Fibroblast of villous mesenchyme (primary cell): ENCODE measurements at regions not wholly inside any gene's neighbourhood (a gene's known extent, or its start where the extent isn't known, plus 50 kb on each side); places are given as distances from the start of the nearest gene placed in this dataset.

Experiments
- DNase-seq: peaks from one replicate; pipeline ENCODE4 v3.0.0-alpha.2; 2010; ENCODE audit warnings: low read depth
- H3K4me3 ChIP-seq: 2 replicates; pipeline ENCODE4 v1.5.1; 2011; ENCODE audit warnings: low read depth, mild to moderate bottlenecking, low read length
- CTCF ChIP-seq: IDR thresholded peaks from 2 replicates; pipeline ENCODE4 v1.5.1; 2012; ENCODE audit warnings: low read depth, mild to moderate bottlenecking, low read length; ENCODE audit not compliant: insufficient read depth

GRCh38 chr9:126226991-126227936 is 99.4 kb upstream of the MVB12B start:
- no peak overlapping the region for H3K4me3 ChIP-seq
- DNase-seq, result no peak
- TF ChIP-seq CTCF, result no peak

GRCh38 chr9:126228111-126228780 is 98.4 kb upstream of the MVB12B start:
- TF ChIP-seq CTCF, result no peak
- H3K4me3 ChIP-seq, result no peak overlapping the region
- no peak for DNase-seq

- peak; percentile 96 for TF ChIP-seq CTCF
Observed at GRCh38 chr9:126228781-126229444, 97.7 kb upstream of the MVB12B start.

GRCh38 chr9:126229501-126229900 is 97.1 kb upstream of the MVB12B start:
- TF ChIP-seq CTCF, result no peak
- DNase-seq, result no peak
- no peak overlapping the region for H3K4me3 ChIP-seq

More at GRCh38 chr9:126228781-126229444, 97.7 kb upstream of the MVB12B start:
- no peak overlapping the region for H3K4me3 ChIP-seq
- DNase-seq, result peak; percentile 62

GRCh38 chr9:126230692-126231091 is 95.9 kb upstream of the MVB12B start:
- DNase-seq, result no peak
- TF ChIP-seq CTCF, result no peak
- H3K4me3 ChIP-seq, result no peak overlapping the region

- TF ChIP-seq CTCF, result no peak
- no peak overlapping the region for H3K4me3 ChIP-seq
- no peak for DNase-seq
Observed at GRCh38 chr9:126232461-126232860, 94.2 kb upstream of the MVB12B start.
